ENCODE measurements at regions not wholly inside any gene's neighbourhood (a gene's known extent, or its start where the extent isn't known, plus 50 kb on each side); places are given as distances from the start of the nearest gene placed in this dataset.

DNA sequence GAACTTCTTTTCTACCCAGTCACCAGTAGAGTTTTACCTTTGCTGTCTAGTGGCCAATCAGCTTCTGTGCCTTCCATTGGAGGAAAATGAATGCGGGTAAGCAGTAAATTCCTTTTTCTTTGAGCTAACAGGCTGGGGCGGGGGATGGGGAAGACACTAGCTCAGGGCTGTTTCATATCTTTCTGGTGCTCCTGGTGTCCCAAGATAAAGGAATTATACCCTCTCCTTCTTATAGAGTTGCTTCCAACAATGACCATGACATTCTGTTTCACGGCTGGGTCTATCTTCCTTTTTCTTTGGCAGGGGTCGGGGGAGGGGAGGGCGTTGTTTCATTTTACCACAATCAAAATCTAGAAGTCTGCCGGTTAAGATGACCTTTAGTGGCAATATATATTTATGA is 51.2 kb upstream of the RPS23 start:
- TF ChIP-seq GABPA (IDR thresholded peaks at IDR 0.05 in 1 of 2, conservative IDR thresholded peaks at IDR 0.05 in 1 of 2) = no peak
- no peak for TF ChIP-seq FOXA1 (IDR thresholded peaks at IDR 0.05)
